VCaP (cell line): ENCODE measurements at regions not wholly inside any gene's neighbourhood (a gene's known extent, or its start where the extent isn't known, plus 50 kb on each side); places are given as distances from the start of the nearest gene placed in this dataset.

ENCODE experiments used
- H3K27ac ChIP-seq: fragments of 450-650 bp; 2 replicates; pipeline ENCODE4 v1.5.1; 2017
- TF ChIP-seq, protein P1 (sequence below): fragments of 450-650 bp; conservative IDR thresholded peaks from 2 replicates; pipeline ENCODE4 v1.5.1; 2017; ENCODE audit warnings: mild to moderate bottlenecking, moderate library complexity

DNA sequence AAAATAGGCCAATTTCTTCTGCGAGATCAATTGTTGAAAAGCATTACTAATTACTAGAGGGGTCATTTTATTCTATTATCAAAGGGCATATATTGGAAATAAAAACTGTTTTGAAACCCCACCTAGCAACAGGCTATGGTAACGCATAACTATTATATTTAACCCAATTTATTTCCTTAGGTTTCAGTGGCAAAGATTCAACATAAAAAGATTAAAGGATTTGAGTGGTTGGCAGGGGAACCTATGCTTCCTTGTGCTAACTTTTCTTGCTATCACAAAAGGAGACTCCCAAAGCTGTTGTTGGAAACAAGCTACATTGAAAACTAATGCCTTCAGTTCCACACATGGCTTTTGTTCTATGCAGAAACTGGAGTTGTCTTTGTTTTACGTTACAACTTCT lies 166.9 kb upstream of the KLF3 start:
- H3K27ac ChIP-seq: no peak overlapping the region
- TF ChIP-seq, protein P1, sequence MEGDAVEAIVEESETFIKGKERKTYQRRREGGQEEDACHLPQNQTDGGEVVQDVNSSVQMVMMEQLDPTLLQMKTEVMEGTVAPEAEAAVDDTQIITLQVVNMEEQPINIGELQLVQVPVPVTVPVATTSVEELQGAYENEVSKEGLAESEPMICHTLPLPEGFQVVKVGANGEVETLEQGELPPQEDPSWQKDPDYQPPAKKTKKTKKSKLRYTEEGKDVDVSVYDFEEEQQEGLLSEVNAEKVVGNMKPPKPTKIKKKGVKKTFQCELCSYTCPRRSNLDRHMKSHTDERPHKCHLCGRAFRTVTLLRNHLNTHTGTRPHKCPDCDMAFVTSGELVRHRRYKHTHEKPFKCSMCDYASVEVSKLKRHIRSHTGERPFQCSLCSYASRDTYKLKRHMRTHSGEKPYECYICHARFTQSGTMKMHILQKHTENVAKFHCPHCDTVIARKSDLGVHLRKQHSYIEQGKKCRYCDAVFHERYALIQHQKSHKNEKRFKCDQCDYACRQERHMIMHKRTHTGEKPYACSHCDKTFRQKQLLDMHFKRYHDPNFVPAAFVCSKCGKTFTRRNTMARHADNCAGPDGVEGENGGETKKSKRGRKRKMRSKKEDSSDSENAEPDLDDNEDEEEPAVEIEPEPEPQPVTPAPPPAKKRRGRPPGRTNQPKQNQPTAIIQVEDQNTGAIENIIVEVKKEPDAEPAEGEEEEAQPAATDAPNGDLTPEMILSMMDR: no peak

DNA sequence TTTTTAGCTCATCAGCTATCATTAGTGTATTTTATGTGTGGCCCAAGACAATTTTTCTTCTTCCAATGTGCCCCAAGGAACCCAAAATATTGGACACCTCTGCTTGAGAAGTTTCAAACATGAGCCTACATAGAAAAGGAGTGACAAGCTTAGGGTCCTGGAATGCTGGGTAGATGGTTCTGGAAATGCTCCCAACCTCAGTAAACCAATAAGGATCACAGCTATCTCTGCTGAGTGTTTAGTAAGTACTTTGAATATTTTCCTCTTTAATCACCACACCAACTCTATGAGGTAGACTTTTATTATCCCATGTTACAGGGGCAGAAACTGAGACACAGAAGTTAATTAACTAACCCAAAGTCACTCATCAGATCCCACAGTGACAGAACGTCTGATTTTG lies 164.9 kb upstream of the KLF3 start:
- TF ChIP-seq, protein P1: no peak
- no peak overlapping the region for H3K27ac ChIP-seq

DNA sequence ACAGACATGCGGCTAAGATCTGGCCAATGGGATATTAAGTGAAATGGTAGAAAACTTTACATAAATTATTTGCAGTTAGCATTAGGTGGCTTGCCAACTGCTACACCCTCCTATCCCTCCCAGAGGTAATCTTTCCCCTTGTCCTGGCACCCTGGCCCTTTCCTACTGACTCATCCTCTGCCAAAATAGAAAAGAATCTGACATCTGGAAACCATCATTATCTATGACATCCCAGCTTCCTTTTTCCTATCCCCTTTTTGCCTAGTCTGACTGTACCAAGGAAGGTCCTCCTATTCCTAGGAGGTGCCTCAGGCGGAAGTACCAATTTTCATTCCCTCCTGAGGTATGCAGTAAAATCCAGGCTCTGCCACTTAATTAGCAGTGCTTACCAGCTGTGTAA lies 163.6 kb upstream of the KLF3 start:
- no peak overlapping the region for H3K27ac ChIP-seq
- TF ChIP-seq, protein P1: no peak

DNA sequence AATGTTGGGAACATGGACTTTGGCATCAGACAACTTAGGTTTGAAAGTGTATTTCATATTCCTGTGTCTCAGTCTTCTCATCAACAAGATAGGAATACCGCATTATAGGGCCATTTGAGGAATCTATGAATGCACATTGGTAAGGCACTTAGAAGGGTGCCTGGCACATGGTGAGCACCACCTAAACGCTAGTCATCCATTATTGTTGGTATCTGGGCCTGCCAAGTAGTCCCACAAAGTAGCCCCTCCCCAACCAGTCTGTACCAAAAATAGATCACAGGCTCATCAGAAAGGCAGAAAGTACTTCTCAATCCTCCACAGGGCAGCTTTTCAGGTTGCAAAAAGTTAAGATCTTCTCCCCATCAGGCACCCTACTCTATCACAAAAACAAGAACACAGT lies 162.3 kb upstream of the KLF3 start:
- no peak overlapping the region for H3K27ac ChIP-seq
- TF ChIP-seq, protein P1: no peak

DNA sequence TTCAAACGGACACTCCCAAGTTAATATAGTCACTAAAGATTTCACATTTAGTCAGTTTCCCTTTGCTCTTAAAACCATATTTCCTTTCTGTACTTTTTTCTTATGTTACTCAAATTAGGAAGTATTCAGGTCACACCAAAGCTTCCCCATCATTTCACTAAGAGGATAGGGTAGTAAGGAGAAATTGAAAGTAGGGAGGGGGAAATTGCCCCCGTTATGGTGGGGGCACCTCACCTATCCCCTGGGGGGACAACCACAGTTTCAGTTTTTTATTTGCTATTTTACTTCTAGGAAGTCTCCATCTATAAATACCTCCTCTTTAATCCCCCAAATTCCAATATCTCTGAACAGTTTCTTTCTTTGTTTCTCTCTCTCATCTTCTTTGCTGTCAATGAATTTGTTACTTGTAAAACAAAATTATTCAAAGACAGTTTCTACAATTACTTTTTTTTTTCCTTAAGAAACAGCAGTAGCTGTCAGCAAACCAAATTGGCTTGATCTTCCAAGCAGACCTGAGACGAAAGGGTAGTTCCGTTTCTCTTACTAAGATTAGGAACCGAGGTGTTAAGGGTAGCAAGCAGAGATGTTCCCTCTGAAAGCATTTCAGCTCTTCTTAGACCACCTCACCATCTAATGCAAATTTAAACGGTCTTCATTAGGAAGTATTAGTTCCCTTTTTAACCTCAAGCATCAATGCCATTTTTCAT lies 160.2 kb upstream of the KLF3 start:
- H3K27ac ChIP-seq: no peak overlapping the region
- TF ChIP-seq, protein P1: no peak

DNA sequence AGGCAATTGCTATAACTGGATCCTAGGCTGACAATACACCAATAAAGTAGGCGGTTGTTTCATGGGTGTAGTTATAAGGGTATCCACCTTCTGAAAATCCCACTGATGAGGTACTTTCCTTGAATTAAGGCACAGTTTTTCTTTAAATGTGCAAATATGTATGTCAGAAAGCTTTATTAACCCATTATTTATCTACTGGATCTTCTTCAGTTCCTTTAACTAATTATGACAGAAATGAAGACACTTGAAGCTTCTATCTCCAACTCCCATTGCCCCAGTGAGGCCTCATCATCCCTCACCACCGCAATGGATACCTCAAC lies 159.6 kb upstream of the KLF3 start:
- no peak overlapping the region for H3K27ac ChIP-seq
- TF ChIP-seq, protein P1: no peak

DNA sequence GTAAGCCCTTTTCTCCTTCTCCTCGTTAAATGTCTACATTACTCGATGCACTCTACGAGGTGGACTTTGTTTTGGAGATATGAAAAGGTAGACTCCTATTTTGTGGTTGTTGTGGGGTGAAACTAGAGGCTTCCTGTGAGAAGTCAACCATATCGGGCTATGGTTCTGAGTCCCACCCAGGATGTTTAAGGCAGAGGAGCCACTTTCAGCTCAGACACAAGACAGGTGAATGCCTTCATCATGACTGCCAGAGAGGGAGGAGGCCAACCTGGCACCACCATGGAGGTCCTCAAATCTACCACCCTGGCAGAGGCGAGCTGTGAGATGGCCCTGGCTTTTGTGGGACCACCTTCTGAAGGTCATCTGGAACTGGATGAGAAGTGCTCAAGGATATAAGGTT lies 154.4 kb upstream of the KLF3 start:
- TF ChIP-seq, protein P1: no peak
- H3K27ac ChIP-seq: no peak overlapping the region

DNA sequence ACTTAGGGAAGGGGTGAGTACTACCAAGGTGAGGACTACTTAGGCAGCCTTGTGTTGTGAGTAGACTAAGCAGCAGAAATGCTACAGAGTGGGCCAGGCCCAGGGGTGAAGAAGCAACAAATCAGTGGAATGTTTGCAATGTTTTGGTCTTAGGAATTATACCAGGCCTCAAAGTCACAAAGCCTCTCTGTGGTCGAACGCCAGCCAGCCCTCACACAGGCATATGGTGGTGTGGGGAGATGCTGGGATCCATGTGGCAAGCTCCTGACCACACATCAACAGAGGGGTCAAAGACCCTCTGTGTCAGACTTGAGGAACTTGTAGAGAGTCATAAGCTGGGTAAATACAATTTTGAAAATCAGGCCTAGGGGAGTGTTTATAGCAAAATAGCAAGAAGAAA lies 153.8 kb upstream of the KLF3 start:
- TF ChIP-seq, protein P1: no peak
- H3K27ac ChIP-seq: no peak overlapping the region
